GM10266 (cell line): ENCODE measurements at regions not wholly inside any gene's neighbourhood (a gene's known extent, or its start where the extent isn't known, plus 50 kb on each side); places are given as distances from the start of the nearest gene placed in this dataset.
"Not testable (repeated sequence)": the region's sequence is repeated elsewhere in the genome, so short reads cannot be mapped to it uniquely, and the experiment has no call there.

ENCODE experiments used
- DNase-seq: peaks from one replicate; pipeline ENCODE4 v3.0.0; 2012; ENCODE audit errors: extremely low spot score
- TF ChIP-seq, protein P1 (sequence below): IDR thresholded peaks from 2 replicates; pipeline ENCODE4 v1.5.1; 2012; ENCODE audit warnings: mild to moderate bottlenecking, low read depth; ENCODE audit not compliant: control insufficient read depth, insufficient read depth; ENCODE audit errors: missing control alignments

DNA sequence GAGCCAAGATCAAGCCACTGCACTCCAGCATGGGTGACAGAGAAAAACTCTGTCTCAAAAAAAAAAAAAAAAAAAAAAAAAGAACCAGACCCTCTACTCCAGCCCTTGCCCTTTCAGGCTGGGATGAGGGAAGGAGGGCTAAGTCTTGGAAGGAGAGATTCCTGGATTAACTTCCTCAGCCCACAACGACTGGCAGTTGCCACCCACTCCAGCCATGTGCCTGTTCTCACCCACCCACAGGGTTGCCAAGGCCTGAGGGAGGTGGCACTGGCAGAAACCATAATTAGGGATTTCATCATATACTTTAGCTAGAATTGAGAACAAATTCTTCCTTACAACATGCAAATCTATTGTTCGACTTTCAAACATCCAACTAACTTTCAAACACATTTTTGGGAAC, 87.8 kb upstream of the SLC30A5 start:
- TF ChIP-seq, protein P1, sequence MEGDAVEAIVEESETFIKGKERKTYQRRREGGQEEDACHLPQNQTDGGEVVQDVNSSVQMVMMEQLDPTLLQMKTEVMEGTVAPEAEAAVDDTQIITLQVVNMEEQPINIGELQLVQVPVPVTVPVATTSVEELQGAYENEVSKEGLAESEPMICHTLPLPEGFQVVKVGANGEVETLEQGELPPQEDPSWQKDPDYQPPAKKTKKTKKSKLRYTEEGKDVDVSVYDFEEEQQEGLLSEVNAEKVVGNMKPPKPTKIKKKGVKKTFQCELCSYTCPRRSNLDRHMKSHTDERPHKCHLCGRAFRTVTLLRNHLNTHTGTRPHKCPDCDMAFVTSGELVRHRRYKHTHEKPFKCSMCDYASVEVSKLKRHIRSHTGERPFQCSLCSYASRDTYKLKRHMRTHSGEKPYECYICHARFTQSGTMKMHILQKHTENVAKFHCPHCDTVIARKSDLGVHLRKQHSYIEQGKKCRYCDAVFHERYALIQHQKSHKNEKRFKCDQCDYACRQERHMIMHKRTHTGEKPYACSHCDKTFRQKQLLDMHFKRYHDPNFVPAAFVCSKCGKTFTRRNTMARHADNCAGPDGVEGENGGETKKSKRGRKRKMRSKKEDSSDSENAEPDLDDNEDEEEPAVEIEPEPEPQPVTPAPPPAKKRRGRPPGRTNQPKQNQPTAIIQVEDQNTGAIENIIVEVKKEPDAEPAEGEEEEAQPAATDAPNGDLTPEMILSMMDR = no peak
- no peak for DNase-seq

DNA sequence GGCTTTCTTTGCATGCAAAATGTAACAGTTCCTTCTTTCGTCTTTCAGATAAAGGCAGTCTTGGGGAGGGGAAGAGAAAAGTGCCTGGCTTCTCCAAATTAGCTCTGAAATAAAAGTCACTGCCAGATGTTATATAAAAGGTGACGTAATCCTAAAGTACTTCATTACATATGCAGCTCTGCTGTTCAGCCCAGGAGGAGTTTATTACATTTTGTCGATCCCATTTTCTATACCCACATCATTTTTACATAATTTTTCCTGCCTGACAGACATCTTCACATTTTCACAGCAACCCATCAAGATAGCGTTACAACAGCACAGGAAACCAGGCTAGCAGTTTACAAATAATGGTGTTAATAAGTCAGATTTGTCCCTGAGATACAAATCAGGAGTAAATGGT, 86.7 kb upstream of the SLC30A5 start:
- no peak for DNase-seq
- TF ChIP-seq, protein P1 = no peak

DNA sequence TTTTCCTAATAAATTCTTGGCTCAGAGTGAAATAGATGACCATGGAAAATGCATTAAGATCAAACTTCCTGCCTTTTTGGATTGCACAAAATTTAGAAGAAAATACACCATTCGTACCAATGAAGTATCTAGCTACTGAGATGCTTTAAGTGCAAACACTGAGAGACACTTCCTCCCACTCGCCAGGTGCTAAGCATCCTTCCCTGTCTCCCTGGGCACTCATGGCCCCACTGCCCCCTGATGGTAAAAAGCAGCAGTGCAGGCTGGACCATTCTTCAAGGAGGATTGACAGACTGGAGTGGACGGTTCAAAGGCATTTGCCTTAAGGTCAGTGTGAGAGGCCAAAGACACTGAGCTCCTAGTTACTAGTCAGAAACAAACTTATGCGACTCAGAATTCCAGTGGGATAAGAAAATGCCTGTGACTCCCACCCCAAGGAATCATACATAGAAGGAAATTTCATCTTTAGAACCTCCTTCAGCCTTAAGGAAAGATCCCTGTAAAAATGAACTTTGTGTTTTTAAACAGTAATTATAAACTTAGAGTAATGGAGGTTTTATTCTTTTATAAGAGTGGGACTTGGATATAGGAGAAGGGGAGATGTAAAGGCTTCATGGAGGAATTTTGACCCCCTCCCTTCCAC, 86.0 kb upstream of the SLC30A5 start:
- DNase-seq = peak; percentile 64
- TF ChIP-seq, protein P1 = peak; percentile 97

DNA sequence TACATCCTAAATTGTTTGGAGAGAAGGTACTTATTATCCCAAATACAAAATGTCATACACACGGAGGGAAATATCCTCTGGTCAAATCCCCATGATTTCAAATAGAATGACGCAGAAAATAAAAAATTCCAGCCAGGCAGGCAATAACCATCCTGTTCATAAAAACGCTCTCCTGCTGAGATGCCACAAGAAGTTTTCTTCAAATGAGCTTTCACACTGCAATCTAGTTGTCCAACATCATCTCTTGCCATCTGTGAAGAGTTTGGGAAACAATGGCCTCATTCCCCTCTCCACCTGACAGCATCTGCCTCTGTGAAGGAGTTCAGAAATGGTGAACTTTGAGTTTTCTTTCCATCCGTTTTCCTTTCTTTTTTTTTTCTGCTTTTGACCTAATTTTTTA, 83.3 kb upstream of the SLC30A5 start:
- TF ChIP-seq, protein P1 = no peak
- no peak for DNase-seq

DNA sequence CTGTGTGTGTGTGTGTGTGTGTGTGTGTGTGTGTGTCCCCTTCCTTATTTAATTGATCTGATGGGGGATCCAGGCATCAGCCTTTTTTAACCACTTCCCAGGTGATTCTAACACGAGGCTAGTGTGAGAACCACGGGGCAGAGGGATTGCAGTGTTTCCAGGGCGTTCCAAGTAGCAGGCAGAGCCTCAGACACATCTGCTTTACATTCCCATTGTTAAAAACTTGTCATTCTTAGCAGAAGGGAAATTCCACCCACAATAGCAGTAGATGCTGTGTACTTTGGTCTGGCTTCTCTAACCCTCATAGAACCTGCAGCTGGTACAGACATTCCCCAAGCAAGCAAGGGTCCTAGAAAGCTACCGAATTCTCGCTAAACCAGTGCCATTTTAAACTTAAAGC, 81.9 kb upstream of the SLC30A5 start:
- no peak for DNase-seq
- TF ChIP-seq, protein P1 = no peak

DNA sequence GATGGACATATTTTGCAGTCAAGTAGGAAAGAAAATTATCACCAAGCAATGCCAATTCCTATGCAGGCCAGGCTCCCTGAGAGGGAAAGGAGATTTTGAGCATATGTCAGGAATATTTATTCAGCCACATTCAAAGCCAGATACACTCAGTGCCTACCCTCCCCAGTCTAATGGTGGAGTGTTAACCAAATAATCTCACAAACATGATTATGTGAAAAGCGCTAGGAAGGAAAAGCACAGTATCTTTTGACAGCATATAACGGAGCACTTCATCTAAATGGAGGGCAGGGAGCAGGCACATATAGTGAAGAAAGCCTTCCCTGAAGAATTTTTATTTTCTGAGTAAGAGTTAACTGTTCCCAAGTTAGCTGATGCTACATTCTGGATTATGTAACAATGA, 80.3 kb upstream of the SLC30A5 start:
- TF ChIP-seq, protein P1 = no peak
- no peak for DNase-seq

DNA sequence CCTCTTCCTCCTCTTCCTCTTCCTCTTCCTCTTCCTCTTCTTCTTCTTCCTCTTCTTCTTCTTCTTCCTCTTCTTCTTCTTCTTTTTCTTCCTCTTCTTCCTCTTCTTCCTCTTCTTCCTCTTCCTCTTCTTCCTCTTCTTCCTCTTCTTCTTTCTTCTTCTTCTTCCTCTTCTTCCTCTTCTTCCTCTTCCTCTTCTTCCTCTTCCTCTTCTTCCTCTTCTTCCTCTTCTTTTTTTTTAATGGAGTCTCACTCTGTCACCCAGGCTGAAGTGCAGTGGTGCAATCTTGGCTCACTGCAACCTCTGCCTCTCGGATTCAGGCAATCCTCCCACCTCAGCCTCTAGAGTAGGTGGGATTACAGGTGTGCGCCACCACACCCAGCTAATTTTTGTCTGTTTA, 79.8 kb upstream of the SLC30A5 start:
- DNase-seq = not testable (repeated sequence)
